AG04450 (cell line): ENCODE measurements at regions not wholly inside any gene's neighbourhood (a gene's known extent, or its start where the extent isn't known, plus 50 kb on each side); places are given as distances from the start of the nearest gene placed in this dataset.

ENCODE experiments used
- CTCF ChIA-PET: fragments of 300-600, 350-600 bp; formaldehyde crosslinking; extraction: SDS; loops from one replicate; lab custom pipeline; 2022; ENCODE audit warnings: antibody characterized with exemption, inconsistent platforms; lab: Charles Lee
- POLR2A ChIA-PET: fragments of 350-600 bp; formaldehyde crosslinking; extraction: SDS; loops from one replicate; lab custom pipeline; 2021; ENCODE audit warnings: antibody characterized with exemption, inconsistent platforms; lab: Yijun Ruan, JAX
- DNase-seq: peaks from one replicate; pipeline ENCODE4 v3.0.0-alpha.2; 2011; ENCODE audit warnings: low read depth, low spot score
- H3K27ac ChIP-seq: one replicate; pipeline ENCODE4 v1.5.1; 2012; ENCODE audit warnings: low read depth, low read length, control low read depth
- H3K27me3 ChIP-seq: one replicate; pipeline ENCODE4 v1.6.0; 2012; ENCODE audit warnings: low read length; ENCODE audit not compliant: control insufficient read depth, insufficient read depth
- H3K4me3 ChIP-seq: 2 replicates; pipeline ENCODE4 v1.5.1; 2011; ENCODE audit warnings: mild to moderate bottlenecking, low read depth, low read length, control low read depth
- H3K9me3 ChIP-seq: 2 replicates; pipeline ENCODE4 v1.5.1; 2012; ENCODE audit warnings: low read length; ENCODE audit not compliant: control insufficient read depth, insufficient read depth
- CTCF ChIP-seq: IDR thresholded peaks from 2 replicates; pipeline ENCODE4 v1.5.1; 2011; ENCODE audit warnings: low read depth, low read length, control low read depth, inconsistent platforms

GRCh38 chr1:114215436-114215835, 61.8 kb upstream of the SYT6 start:
- no peak overlapping the region for H3K4me3 ChIP-seq
- H3K9me3 ChIP-seq, result no peaks in the 10 kb centered on the region
- DNase-seq, result no peak
- H3K27ac ChIP-seq, result no peak overlapping the region
- CTCF ChIA-PET, result no interaction called here
- peaks cover 7% of the 10 kb centered on the region for H3K27me3 ChIP-seq
- POLR2A ChIA-PET, result no interaction called here
- no peak for TF ChIP-seq CTCF

DNA sequence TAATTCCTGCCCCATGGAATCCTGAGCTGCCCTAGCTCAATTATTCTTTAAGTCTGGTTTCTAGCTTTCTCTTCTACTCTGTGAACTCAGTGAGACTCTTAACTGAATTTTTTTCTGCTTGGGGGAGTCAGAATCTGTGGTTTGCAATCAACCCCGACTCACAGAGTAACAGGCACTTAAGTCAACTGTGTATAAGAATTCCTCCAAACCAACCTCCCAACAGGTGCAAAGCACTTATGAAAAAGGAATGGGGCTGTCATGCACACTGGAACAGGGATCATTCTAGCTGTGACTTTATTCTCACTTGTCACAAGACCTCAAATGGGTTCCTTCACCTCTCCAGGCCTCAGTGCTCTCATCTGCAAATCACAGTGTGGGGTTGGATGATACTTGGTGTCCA, 60.3 kb upstream of the SYT6 start:
- CTCF ChIA-PET, result interaction anchor here (0.6 kb wide), 1 partner anchor 73 kb away, joined by 3 read pairs; no protein-coding TSS in a partner anchor
- TF ChIP-seq CTCF, result no peak
- peaks cover 9% of the 10 kb centered on the region for H3K27me3 ChIP-seq
- no peak overlapping the region for H3K4me3 ChIP-seq
- H3K9me3 ChIP-seq, result no peaks in the 10 kb centered on the region
- POLR2A ChIA-PET, result no interaction called here
- H3K27ac ChIP-seq, result no peak overlapping the region
- DNase-seq, result no peak

GRCh38 chr1:114209971-114210370, 56.3 kb upstream of the SYT6 start:
- POLR2A ChIA-PET, result no interaction called here
- no peak for DNase-seq
- H3K27me3 ChIP-seq, result peaks cover 9% of the 10 kb centered on the region

DNA sequence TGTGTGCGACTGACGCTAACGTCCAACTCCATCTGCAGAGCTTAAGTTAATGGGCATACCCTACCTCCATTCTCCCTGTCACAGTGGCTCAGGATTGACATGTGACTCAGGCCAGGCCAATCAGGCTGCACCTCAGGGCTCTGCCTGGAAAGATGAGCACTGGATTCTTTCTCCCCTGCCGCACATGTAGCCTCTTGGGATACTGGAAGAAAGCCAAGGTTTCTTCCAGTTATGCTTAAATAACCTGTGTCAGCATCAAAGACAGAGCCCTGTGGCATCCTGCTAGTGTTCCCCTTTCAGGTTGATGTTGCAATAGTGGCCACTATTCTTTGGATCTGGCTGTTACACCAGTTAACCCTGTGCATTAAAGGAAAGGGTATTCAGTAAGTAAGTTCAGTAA, 55.0 kb upstream of the SYT6 start:
- no peak for DNase-seq
- H3K27ac ChIP-seq, result no peak overlapping the region
- no peak overlapping the region for H3K4me3 ChIP-seq
- ChIA-PET CTCF (no interaction called here), POLR2A (no interaction called here)
- no peaks in the 10 kb centered on the region for H3K9me3 ChIP-seq
- H3K27me3 ChIP-seq, result peaks cover 11% of the 10 kb centered on the region
- TF ChIP-seq CTCF, result no peak

More at GRCh38 chr1:114209971-114210370, 56.3 kb upstream of the SYT6 start:
- no peak overlapping the region for H3K27ac ChIP-seq
- H3K9me3 ChIP-seq, result no peaks in the 10 kb centered on the region
- H3K4me3 ChIP-seq, result no peak overlapping the region
- no peak for TF ChIP-seq CTCF
- CTCF ChIA-PET, result interaction anchor here (1.1 kb wide), 1 partner anchor 73 kb away, joined by 4 read pairs; no protein-coding TSS in a partner anchor

- no peak for DNase-seq
- CTCF ChIA-PET, result no interaction called here
- Histone ChIP-seq H3K27me3 (peaks cover 7% of the 10 kb centered on the region), H3K27ac (no peak overlapping the region), H3K4me3 (no peak overlapping the region), H3K9me3 (no peaks in the 10 kb centered on the region)
- POLR2A ChIA-PET, result no interaction called here
- TF ChIP-seq CTCF, result no peak
Measured at GRCh38 chr1:114208106-114208505, 54.4 kb upstream of the SYT6 start.
